Lower leg skin (tissue), 3 donors: ENCODE measurements at regions not wholly inside any gene's neighbourhood (a gene's known extent, or its start where the extent isn't known, plus 50 kb on each side); places are given as distances from the start of the nearest gene placed in this dataset.

Experiments used
- CTCF ChIP-seq, 3 donors: fragments of 450-650 bp; IDR thresholded peaks; one replicate each; pipeline ENCODE4 v1.5.1; 2016; ENCODE audit warnings: antibody characterized with exemption in 3 of 3, mild to moderate bottlenecking in 3 of 3, moderate library complexity in 2 of 3
- POLR2A ChIP-seq, 2 donors: fragments of 450-650 bp; IDR thresholded peaks; one replicate each; pipeline ENCODE4 v1.6.1; 2016 to 2017; ENCODE audit warnings: antibody characterized with exemption in 2 of 2, mild to moderate bottlenecking in 1 of 2, moderate library complexity in 1 of 2

GRCh38 chr2:221330436-221330835 is 241.7 kb downstream of the EPHA4 start:
- TF ChIP-seq POLR2A (IDR thresholded peaks at IDR 0.05), result no peak
- TF ChIP-seq CTCF (IDR thresholded peaks at IDR 0.05), result no peak
